Esophagus squamous epithelium (tissue), 4 donors: ENCODE measurements at regions not wholly inside any gene's neighbourhood (a gene's known extent, or its start where the extent isn't known, plus 50 kb on each side); places are given as distances from the start of the nearest gene placed in this dataset.

ENCODE experiments used
- CTCF ChIP-seq, 6 experiments: fragments of 450-650 bp in 4 of 6; fragments of 200-600 bp in 2 of 6; sonication (generic) in 2 of 6; IDR thresholded peaks; one replicate each; pipeline ENCODE4 v1.5.1; 2016 to 2019; ENCODE audit warnings: antibody characterized with exemption in 6 of 6, mild to moderate bottlenecking in 4 of 6, moderate library complexity in 4 of 6
- POLR2A ChIP-seq, 4 donors: fragments of 450-650 bp; IDR thresholded peaks; one replicate each; pipeline ENCODE4 v1.6.1; 2017; ENCODE audit warnings: antibody characterized with exemption in 4 of 4, mild to moderate bottlenecking in 4 of 4, moderate library complexity in 3 of 4

GRCh38 chr2:194706179-194706578, 950.8 kb upstream of the SLC39A10 start:
- TF ChIP-seq POLR2A (IDR thresholded peaks at IDR 0.05) (no peak), CTCF (IDR thresholded peaks at IDR 0.05) (no peak)
